ENCODE measurements at regions not wholly inside any gene's neighbourhood (a gene's known extent, or its start where the extent isn't known, plus 50 kb on each side); places are given as distances from the start of the nearest gene placed in this dataset.

- H3K4me3 ChIP-seq (ENCODE audit: low read length), result no peak overlapping the region
- TF ChIP-seq CTCF (conservative IDR thresholded peaks at IDR 0.05; ENCODE audit: low read length), result no peak
- DNase-seq (ENCODE audit: low read depth), result no peak
Observed at GRCh38 chr5:5804478-5805233, 382.2 kb downstream of the ICE1 start.

GRCh38 chr5:5800801-5801761 is 378.6 kb downstream of the ICE1 start:
- H3K4me3 ChIP-seq (ENCODE audit: low read length), result no peak overlapping the region
- TF ChIP-seq CTCF (conservative IDR thresholded peaks at IDR 0.05; ENCODE audit: low read length), result no peak
- no peak for DNase-seq (ENCODE audit: low read depth)

- H3K4me3 ChIP-seq (ENCODE audit: low read length), result no peak overlapping the region
- no peak for DNase-seq (ENCODE audit: low read depth)
- TF ChIP-seq CTCF (conservative IDR thresholded peaks at IDR 0.05; ENCODE audit: low read length), result no peak
Observed at GRCh38 chr5:5799826-5800225, 377.3 kb downstream of the ICE1 start.

- no peak overlapping the region for H3K4me3 ChIP-seq (ENCODE audit: low read length)
- TF ChIP-seq CTCF (conservative IDR thresholded peaks at IDR 0.05; ENCODE audit: low read length), result no peak
- no peak for DNase-seq (ENCODE audit: low read depth)
Observed at GRCh38 chr5:5799229-5799628, 376.8 kb downstream of the ICE1 start.

GRCh38 chr5:5798462-5798861 is 376.0 kb downstream of the ICE1 start:
- no peak for TF ChIP-seq CTCF (conservative IDR thresholded peaks at IDR 0.05; ENCODE audit: low read length)
- DNase-seq (ENCODE audit: low read depth), result no peak
- H3K4me3 ChIP-seq (ENCODE audit: low read length), result no peak overlapping the region

- no peak for TF ChIP-seq CTCF (conservative IDR thresholded peaks at IDR 0.05; ENCODE audit: low read length)
- DNase-seq (ENCODE audit: low read depth), result no peak
- no peak overlapping the region for H3K4me3 ChIP-seq (ENCODE audit: low read length)
Observed at GRCh38 chr5:5798041-5798440, 375.6 kb downstream of the ICE1 start.
